ENCODE measurements at regions not wholly inside any gene's neighbourhood (a gene's known extent, or its start where the extent isn't known, plus 50 kb on each side); places are given as distances from the start of the nearest gene placed in this dataset.
"Not testable (repeated sequence)": the region's sequence is repeated elsewhere in the genome, so short reads cannot be mapped to it uniquely, and the experiment has no call there.

DNA sequence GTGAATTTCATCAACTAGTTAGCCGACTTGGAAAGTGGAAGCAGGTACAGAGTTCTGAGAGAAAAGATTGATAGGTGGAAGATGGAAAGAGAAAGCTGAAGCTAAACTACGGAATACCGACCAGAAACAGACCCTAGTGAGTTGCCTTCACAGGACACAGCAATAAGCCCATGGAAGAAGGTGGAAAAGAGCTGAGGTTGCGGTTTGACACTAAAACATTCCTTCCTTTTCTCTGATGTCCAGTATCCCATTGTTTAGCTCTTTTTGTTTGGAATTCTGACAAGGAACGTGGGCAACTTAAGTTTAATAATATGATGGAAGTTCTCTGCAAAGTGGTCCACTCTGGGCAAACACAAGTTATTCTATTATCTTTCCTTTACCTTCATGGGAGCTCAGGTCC is 110.1 kb upstream of the ADTRP start:
- H3K27me3 Mint-ChIP-seq: peaks cover 1% of the 10 kb centered on the region
- peaks cover 0 to 6% (median 4%) of the 10 kb centered on the region in 3 donors for H3K9me3 Mint-ChIP-seq
- no peak overlapping the region for H3K4me3 Mint-ChIP-seq
- no peaks in the 10 kb centered on the region for H3K36me3 Mint-ChIP-seq
- no peak overlapping the region for H3K27ac Mint-ChIP-seq
- H3K4me1 Mint-ChIP-seq: no peaks in the 10 kb centered on the region

- H3K4me1 Mint-ChIP-seq: no peaks in the 10 kb centered on the region
- H3K27ac Mint-ChIP-seq: no peak overlapping the region
- H3K9me3 Mint-ChIP-seq: peaks cover 0 to 4% (median 4%) of the 10 kb centered on the region in 3 donors
- H3K27me3 Mint-ChIP-seq: peaks cover 1% of the 10 kb centered on the region
- no peaks in the 10 kb centered on the region for H3K36me3 Mint-ChIP-seq
- H3K4me3 Mint-ChIP-seq: no peak overlapping the region
These were observed 106.6 kb upstream of the ADTRP start for GRCh38 chr6:11885159-11885558.

- H3K4me1 Mint-ChIP-seq, H3K9me3 Mint-ChIP-seq, H3K4me3 Mint-ChIP-seq, H3K36me3 Mint-ChIP-seq, H3K27ac Mint-ChIP-seq, H3K27me3 Mint-ChIP-seq: not testable (repeated sequence)
These were observed 104.9 kb upstream of the ADTRP start for GRCh38 chr6:11883471-11883870.

DNA sequence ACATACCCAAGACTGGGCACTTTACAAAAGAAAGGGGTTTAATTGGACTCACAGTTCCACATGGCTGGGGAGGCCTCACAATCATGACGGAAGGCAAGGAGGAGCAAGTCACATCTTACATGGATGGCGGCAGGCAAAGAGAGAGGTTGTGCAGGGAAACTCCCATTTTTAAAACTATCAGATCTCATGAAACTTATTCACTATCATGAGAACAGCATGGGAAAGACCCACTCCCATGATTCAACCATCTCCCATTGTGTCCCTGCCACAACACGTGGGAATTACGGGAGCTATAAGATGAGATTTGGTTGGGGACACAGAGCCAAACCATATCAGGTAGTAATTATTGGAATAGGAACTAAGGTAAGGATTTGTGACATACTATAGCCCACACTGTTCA is 101.6 kb upstream of the ADTRP start:
- H3K4me3 Mint-ChIP-seq, H3K27ac Mint-ChIP-seq, H3K36me3 Mint-ChIP-seq, H3K27me3 Mint-ChIP-seq, H3K9me3 Mint-ChIP-seq: not testable (repeated sequence)
- peaks cover 10 to 13% (median 12%) of the 10 kb centered on the region in 3 donors for H3K4me1 Mint-ChIP-seq

DNA sequence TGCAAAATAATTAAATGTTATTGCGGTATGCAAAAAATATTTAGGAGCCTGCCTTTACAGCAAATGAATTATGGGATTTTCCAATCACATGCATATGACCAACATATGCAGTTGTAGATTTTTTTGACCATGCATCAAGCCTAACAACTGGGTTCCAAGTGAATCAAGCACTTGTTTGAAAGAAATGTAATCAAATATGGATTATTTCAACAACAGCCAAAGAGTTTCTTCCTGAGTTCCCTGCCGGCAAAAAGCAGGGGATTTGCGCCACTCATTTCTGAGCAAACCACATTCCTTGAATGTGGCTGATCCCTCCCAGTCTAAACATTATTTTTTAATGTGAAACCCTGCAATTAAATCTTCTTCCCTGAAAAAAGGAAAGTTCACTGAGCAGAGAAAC is 100.1 kb upstream of the ADTRP start:
- Mint-ChIP-seq H3K4me3 (no peak overlapping the region), H3K36me3 (no peaks in the 10 kb centered on the region), H3K4me1 (peaks cover 10 to 13% (median 12%) of the 10 kb centered on the region in 3 donors), H3K9me3 (peaks cover 2 to 6% (median 4%) of the 10 kb centered on the region in 3 donors), H3K27ac (peak overlapping the region in 1 of 3 donors; percentile 20), H3K27me3 (peaks cover 6% of the 10 kb centered on the region)

DNA sequence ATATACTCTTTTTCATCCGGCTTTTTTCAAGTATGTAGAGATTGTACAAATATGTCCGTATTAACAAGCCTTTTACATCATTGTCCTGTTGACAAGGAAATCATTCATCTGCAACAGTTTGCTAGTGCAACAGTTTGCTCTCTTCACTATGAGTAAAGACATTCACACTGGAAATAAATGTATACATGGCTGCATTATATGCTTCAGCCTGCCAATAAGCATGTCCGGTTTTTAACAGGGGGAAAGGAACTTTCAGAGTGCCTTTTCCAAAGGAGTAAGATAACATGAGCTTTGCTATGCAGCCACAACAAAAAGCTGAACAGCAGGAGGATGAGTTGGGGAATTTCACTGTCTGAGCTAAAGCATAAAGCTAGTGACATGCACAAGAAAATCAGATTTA is 99.4 kb upstream of the ADTRP start:
- Mint-ChIP-seq H3K27ac (peak overlapping the region in 2 of 3 donors; percentile 17 to 20), H3K4me3 (no peak overlapping the region), H3K27me3 (peaks cover 6% of the 10 kb centered on the region), H3K9me3 (peaks cover 2 to 6% (median 4%) of the 10 kb centered on the region in 3 donors), H3K36me3 (no peaks in the 10 kb centered on the region), H3K4me1 (peaks cover 10 to 13% (median 12%) of the 10 kb centered on the region in 3 donors)

- H3K9me3 Mint-ChIP-seq: peaks cover under 1 to 6% (median 2%) of the 10 kb centered on the region in 3 donors
These were observed 98.4 kb upstream of the ADTRP start for GRCh38 chr6:11876934-11877433.

DNA sequence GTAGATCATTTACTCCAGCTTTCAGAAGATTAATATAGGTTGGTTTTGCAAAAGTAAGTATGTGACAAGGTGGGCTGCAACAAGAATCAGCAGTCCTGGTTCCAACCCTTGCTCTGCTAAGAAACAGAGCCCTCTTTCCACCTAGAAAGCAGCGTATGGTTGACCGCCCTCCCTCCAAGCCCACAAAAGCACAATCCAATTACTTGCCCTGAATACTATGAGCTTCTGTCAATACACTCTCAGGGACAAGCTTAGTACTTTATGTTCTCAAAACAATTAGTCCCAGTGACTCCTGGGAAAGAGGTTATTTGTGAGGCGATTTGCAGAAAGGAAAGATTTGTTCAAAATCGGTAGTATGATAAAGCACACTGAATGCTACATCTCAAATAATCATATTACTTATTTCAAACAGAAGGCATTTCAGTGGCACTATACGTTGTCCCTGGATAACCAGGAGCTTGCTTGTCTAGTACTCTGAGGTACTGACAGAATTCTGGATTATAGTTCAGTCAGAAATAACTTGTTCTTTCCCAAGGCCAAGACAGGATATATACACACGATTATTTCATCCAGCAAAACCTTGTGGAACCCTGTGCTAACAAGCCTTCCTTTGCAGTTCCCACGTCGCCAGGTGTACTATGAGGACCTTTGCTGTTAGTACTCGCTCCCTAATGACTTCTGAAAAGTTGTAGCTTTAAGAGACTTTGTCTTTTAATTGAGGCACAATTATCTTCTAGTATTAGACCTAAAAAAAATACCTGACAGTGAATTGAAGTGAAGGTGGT is 96.9 kb upstream of the ADTRP start:
- Mint-ChIP-seq H3K9me3 (peaks cover 0 to 6% (median 2%) of the 10 kb centered on the region in 3 donors), H3K27ac (peak overlapping the region in 1 of 3 donors; percentile 87), H3K36me3 (peaks cover 2% of the 10 kb centered on the region), H3K27me3 (peaks cover 8% of the 10 kb centered on the region), H3K4me3 (peak overlapping the region in 1 of 4 donors; percentile 44), H3K4me1 (peaks cover 10 to 13% (median 12%) of the 10 kb centered on the region in 3 donors)

More at GRCh38 chr6:11876934-11877433, 98.4 kb upstream of the ADTRP start:
- Mint-ChIP-seq H3K27me3 (peaks cover 6% of the 10 kb centered on the region), H3K36me3 (no peaks in the 10 kb centered on the region), H3K27ac (peak overlapping the region; percentile 5 to 86 (median 50)), H3K4me3 (peak overlapping the region; percentile 21 to 90 (median 81)), H3K4me1 (peaks cover 10 to 13% (median 12%) of the 10 kb centered on the region in 3 donors)

DNA sequence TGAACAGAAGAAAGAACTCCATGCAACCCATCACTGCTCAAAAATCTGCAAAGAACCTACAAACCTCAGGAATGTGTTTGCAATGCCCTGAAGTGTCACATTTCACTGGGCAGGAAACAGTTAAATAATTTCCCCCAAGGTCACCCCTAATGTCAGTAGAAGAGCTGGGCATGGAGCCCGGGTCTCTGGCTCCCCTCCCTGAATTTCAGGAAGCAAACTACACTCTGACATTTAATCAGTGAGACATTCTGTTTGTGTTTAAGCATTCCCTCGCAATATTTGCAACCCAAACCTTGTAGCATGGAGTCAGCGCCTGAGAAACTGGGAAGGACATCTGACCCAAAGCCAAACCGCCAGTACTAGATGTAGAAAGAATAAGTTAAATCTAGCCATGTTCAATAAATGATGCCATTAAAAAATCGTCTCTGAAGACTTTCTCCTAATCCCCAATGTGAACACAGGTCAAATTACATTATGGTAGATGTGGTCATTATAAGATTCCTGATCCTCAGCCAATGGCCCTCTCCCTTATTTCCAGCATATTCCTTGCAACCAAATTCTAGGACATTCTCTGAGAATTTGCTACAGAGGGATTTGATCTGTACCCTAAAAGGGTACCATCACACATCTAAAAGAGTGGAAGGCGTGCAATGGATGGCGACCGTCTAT is 91.2 kb upstream of the ADTRP start:
- no peak overlapping the region for H3K4me3 Mint-ChIP-seq

GRCh38 chr6:11868392-11868791 is 89.8 kb upstream of the ADTRP start:
- H3K27me3 Mint-ChIP-seq: peaks cover 4% of the 10 kb centered on the region
- peak overlapping the region in 1 of 3 donors; percentile 43 for H3K27ac Mint-ChIP-seq
- peaks cover 0 to 8% (median 0%) of the 10 kb centered on the region in 3 donors for H3K9me3 Mint-ChIP-seq
- H3K4me3 Mint-ChIP-seq: no peak overlapping the region
- no peaks in the 10 kb centered on the region for H3K4me1 Mint-ChIP-seq
- H3K36me3 Mint-ChIP-seq: peaks cover 3% of the 10 kb centered on the region

More for the DNA sequence above, 91.2 kb upstream of the ADTRP start:
- Mint-ChIP-seq H3K36me3 (peaks cover 3% of the 10 kb centered on the region), H3K9me3 (peaks cover 0 to 2% (median 0%) of the 10 kb centered on the region in 3 donors), H3K27ac (no peak overlapping the region), H3K27me3 (peaks cover 7% of the 10 kb centered on the region), H3K4me1 (no peaks in the 10 kb centered on the region)

DNA sequence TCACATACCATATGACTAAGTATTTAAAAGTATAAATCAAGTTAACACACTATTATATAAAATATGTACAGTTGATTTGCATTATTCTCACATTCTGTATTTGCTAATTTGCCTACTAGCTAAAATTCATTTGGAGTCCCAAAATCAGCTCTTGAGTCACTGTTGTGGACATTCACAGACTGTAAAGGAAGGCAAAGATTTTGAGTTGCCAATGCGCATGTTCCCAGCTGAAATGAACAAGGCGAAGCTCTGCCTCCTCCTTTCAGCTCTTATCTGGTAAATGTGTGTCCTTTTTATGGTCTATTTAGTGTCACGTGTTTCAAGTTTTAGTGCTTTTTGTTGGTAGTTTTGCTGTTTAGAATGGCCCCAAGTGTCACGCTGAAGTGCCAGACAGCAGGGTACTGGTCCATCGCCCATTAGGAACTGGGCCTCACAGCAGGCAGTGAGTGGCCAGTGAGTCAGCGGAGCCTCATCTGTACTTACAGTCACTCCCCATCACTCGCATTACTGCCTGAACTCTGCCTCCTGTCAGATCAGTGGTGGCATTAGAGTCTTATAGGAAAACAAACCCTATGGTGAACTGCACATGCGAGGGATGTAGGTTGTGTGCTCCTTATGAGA is 87.2 kb upstream of the ADTRP start:
- Mint-ChIP-seq H3K9me3 (peaks cover 0 to 8% (median 0%) of the 10 kb centered on the region in 3 donors), H3K36me3 (peaks cover 3% of the 10 kb centered on the region), H3K4me1 (no peaks in the 10 kb centered on the region), H3K4me3 (no peak overlapping the region), H3K27ac (no peak overlapping the region), H3K27me3 (peaks cover 2% of the 10 kb centered on the region)

DNA sequence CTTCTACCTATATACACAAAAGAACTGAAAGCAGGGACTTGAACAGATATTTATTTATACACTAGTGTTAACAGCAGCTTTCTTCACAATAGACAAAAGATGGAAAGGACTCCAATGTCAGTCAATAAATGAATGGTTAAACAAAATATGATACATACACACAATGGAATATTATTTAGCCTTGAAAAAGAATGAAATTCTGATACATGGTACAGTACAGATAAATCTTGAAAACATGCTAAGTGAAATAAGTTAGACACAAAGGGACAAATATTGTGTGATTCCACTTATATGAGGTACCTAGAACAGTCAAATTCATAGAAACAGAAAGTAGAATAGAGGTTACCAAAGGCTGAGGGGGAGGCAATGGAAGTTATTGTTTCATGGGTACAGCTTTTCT is 79.8 kb upstream of the ADTRP start:
- Mint-ChIP-seq H3K27ac (no peak overlapping the region), H3K4me1 (peaks cover 0 to 4% (median 0%) of the 10 kb centered on the region in 3 donors), H3K9me3 (peaks cover 0 to 3% (median 0%) of the 10 kb centered on the region in 3 donors), H3K27me3 (peaks cover 4% of the 10 kb centered on the region), H3K36me3 (no peaks in the 10 kb centered on the region), H3K4me3 (no peak overlapping the region)

- H3K9me3 Mint-ChIP-seq: peaks cover 0 to 2% (median 0%) of the 10 kb centered on the region in 3 donors
- H3K27me3 Mint-ChIP-seq: peaks cover 4% of the 10 kb centered on the region
- H3K4me3 Mint-ChIP-seq: no peak overlapping the region
- peaks cover 3% of the 10 kb centered on the region for H3K36me3 Mint-ChIP-seq
- H3K27ac Mint-ChIP-seq: peak overlapping the region in 1 of 3 donors; percentile 41
- peaks cover 6 to 14% (median 13%) of the 10 kb centered on the region in 3 donors for H3K4me1 Mint-ChIP-seq
These were observed 77.1 kb upstream of the ADTRP start for GRCh38 chr6:11855743-11856142.

GRCh38 chr6:11854408-11855165 is 76.0 kb upstream of the ADTRP start:
- H3K27me3 Mint-ChIP-seq: peaks cover 4% of the 10 kb centered on the region
- H3K27ac Mint-ChIP-seq: no peak overlapping the region
- peaks cover 3% of the 10 kb centered on the region for H3K36me3 Mint-ChIP-seq
- peaks cover 0 to 2% (median 0%) of the 10 kb centered on the region in 3 donors for H3K9me3 Mint-ChIP-seq
- H3K4me3 Mint-ChIP-seq: no peak overlapping the region
- peaks cover 6 to 14% (median 13%) of the 10 kb centered on the region in 3 donors for H3K4me1 Mint-ChIP-seq

All from IgD-negative memory B cell (primary cell).